H1 (cell line): ENCODE measurements at regions not wholly inside any gene's neighbourhood (a gene's known extent, or its start where the extent isn't known, plus 50 kb on each side); places are given as distances from the start of the nearest gene placed in this dataset.

Experiments
- CTCF ChIA-PET: fragments of 300-600 bp; sonication (Branson Sonifier 250); formaldehyde crosslinking; loops from one replicate; lab custom pipeline; 2021; ENCODE audit not compliant: partially characterized antibody; lab: Charles Lee
- POLR2A ChIA-PET: fragments of 300-600 bp; sonication (Branson Sonifier 250); formaldehyde crosslinking; loops from one replicate; lab custom pipeline; 2021; ENCODE audit warnings: inconsistent platforms; ENCODE audit not compliant: partially characterized antibody; lab: Charles Lee
- DNase-seq, 2 experiments: peaks; one replicate each; pipeline versions ENCODE4 v3.0.0 to v3.0.0-alpha.2; 2010 to 2022; ENCODE audit warnings: low spot score in 2 of 2, low read depth in 1 of 2, mixed read lengths in 1 of 2
- FAIRE-seq: peaks from 2 replicates; lab custom pipeline; 2011; peaks lifted over from hg19 to GRCh38; lab: Jason Lieb, UNC
- H2AFZ ChIP-seq: 2 replicates; pipeline ENCODE4 v1.8.1; 2012; ENCODE audit warnings: low read length, inconsistent platforms
- H2AK5ac ChIP-seq: 2 replicates; pipeline ENCODE4 v1.6.1; 2013; ENCODE audit warnings: low read depth, low read length
- H2BK120ac ChIP-seq: replicated peaks from 2 replicates; pipeline ENCODE3; 2013; ENCODE audit warnings: low read depth, low read length, inconsistent platforms
- H2BK12ac ChIP-seq: 2 replicates; pipeline ENCODE4 v1.6.1; 2013; ENCODE audit warnings: low read depth, low read length
- H2BK15ac ChIP-seq: 2 replicates; pipeline ENCODE4 v1.6.1; 2013; ENCODE audit warnings: low read length
- H2BK20ac ChIP-seq: 2 replicates; pipeline ENCODE4 v1.6.1; 2013; ENCODE audit warnings: low read length
- H2BK5ac ChIP-seq: 2 replicates; pipeline ENCODE4 v1.6.1; 2013; ENCODE audit warnings: low read depth, low read length
- H3K14ac ChIP-seq: 2 replicates; pipeline ENCODE4 v1.6.1; 2013; ENCODE audit warnings: inconsistent platforms; ENCODE audit not compliant: insufficient read length
- H3K18ac ChIP-seq: 2 replicates; pipeline ENCODE4 v1.6.1; 2013; ENCODE audit warnings: low read length; ENCODE audit errors: extremely low read depth
- H3K23ac ChIP-seq: 2 replicates; pipeline ENCODE4 v1.6.1; 2013; ENCODE audit warnings: inconsistent platforms; ENCODE audit not compliant: insufficient read length
- H3K23me2 ChIP-seq: 2 replicates; pipeline ENCODE4 v1.6.1; 2013; ENCODE audit warnings: low read depth, low read length
- H3K27ac ChIP-seq: 2 replicates; pipeline ENCODE4 v1.6.1; 2011; ENCODE audit warnings: low read depth, low read length, inconsistent platforms
- H3K27me3 ChIP-seq, 4 experiments: replicated peaks in 1 of 4; 1 replicate in 1 of 4; 2 replicates in 3 of 4; pipeline versions ENCODE4 v1.6.1 to v1.8.1; 2011 to 2013; ENCODE audit warnings: low read length in 3 of 4, mild to moderate bottlenecking in 3 of 4, inconsistent platforms in 2 of 4, mixed read lengths in 2 of 4, moderate library complexity in 1 of 4; ENCODE audit not compliant: control insufficient read depth in 3 of 4, insufficient read depth in 3 of 4; ENCODE audit errors: extremely low read depth in 1 of 4
- H3K36me3 ChIP-seq, 4 experiments: 2 replicates each; pipeline versions ENCODE4 v1.6.1 to v1.8.1; 2011 to 2013; ENCODE audit warnings: mild to moderate bottlenecking in 4 of 4, low read length in 3 of 4, moderate library complexity in 2 of 4, control low read depth in 1 of 4, inconsistent platforms in 1 of 4; ENCODE audit not compliant: insufficient read depth in 4 of 4, control insufficient read depth in 2 of 4
- H3K4ac ChIP-seq: replicated peaks from 2 replicates; pipeline ENCODE3; 2013; ENCODE audit warnings: low read length, low read depth, mixed read lengths, inconsistent platforms; ENCODE audit not compliant: insufficient read length
- H3K4me1 ChIP-seq, 4 experiments: replicated peaks in 1 of 4; 1 replicate in 1 of 4; 2 replicates in 3 of 4; pipeline versions ENCODE4 v1.6.1 to v1.8.1; 2011 to 2013; ENCODE audit warnings: low read length in 3 of 4, inconsistent platforms in 2 of 4, mixed read lengths in 1 of 4; ENCODE audit not compliant: insufficient read depth in 4 of 4, control insufficient read depth in 3 of 4
- H3K4me2 ChIP-seq, 2 experiments: 2 replicates each; pipeline versions ENCODE4 v1.6.1 to v1.8.1; 2011 to 2013; ENCODE audit warnings: low read depth in 2 of 2, low read length in 2 of 2, control low read depth in 1 of 2, inconsistent platforms in 1 of 2, mild to moderate bottlenecking in 1 of 2; ENCODE audit not compliant: insufficient read depth in 1 of 2
- H3K4me3 ChIP-seq, 4 experiments: fragments of 200-600, 300-600 bp in 1 of 4; sonication (generic), shearing (Covaris generic), sonication (Bioruptor Twin) in 1 of 4; 2 replicates each; pipeline versions ENCODE4 v1.5.1 to v1.8.1; 2011 to 2016; ENCODE audit warnings: low read length in 4 of 4, low read depth in 3 of 4, control low read depth in 2 of 4, inconsistent platforms in 2 of 4, mild to moderate bottlenecking in 2 of 4, mixed read lengths in 1 of 4, moderate library complexity in 1 of 4; ENCODE audit not compliant: insufficient read depth in 2 of 4; ENCODE audit errors: extremely low read depth in 1 of 4
- H3K56ac ChIP-seq: replicated peaks from 2 replicates; pipeline ENCODE3; 2013; ENCODE audit warnings: low read depth, mild to moderate bottlenecking, mixed read lengths, low read length, inconsistent platforms; ENCODE audit not compliant: insufficient read length
- H3K79me1 ChIP-seq: 2 replicates; pipeline ENCODE4 v1.6.1; 2013; ENCODE audit warnings: low read depth, low read length, control low read depth
- H3K79me2 ChIP-seq, 2 experiments: 2 replicates each; pipeline versions ENCODE4 v1.6.1 to v1.8.1; 2012 to 2013; ENCODE audit warnings: low read length in 2 of 2, mild to moderate bottlenecking in 2 of 2, inconsistent platforms in 1 of 2; ENCODE audit not compliant: insufficient read depth in 2 of 2, control insufficient read depth in 1 of 2
- H3K9ac ChIP-seq, 4 experiments: replicated peaks in 1 of 4; 1 replicate in 1 of 4; 2 replicates in 3 of 4; pipeline versions ENCODE4 v1.6.1 to v1.8.1; 2011 to 2013; ENCODE audit warnings: low read depth in 3 of 4, low read length in 3 of 4, control low read depth in 2 of 4, mild to moderate bottlenecking in 2 of 4, moderate library complexity in 2 of 4, inconsistent platforms in 1 of 4; ENCODE audit errors: extremely low read depth in 1 of 4
- H3K9me3 ChIP-seq, 2 experiments: 2 replicates each; pipeline versions ENCODE4 v1.6.1 to v1.8.1; 2012 to 2013; ENCODE audit warnings: mild to moderate bottlenecking in 2 of 2, moderate library complexity in 2 of 2, control low read depth in 1 of 2, inconsistent platforms in 1 of 2, low read depth in 1 of 2, low read length in 1 of 2, mixed read lengths in 1 of 2; ENCODE audit not compliant: insufficient read depth in 2 of 2
- H4K20me1 ChIP-seq, 2 experiments: replicated peaks in 1 of 2; 2 replicates each; pipeline versions ENCODE3 to v1.8.1; 2011 to 2013; ENCODE audit warnings: inconsistent platforms in 2 of 2, low read length in 2 of 2, mild to moderate bottlenecking in 1 of 2; ENCODE audit not compliant: insufficient read depth in 2 of 2, control insufficient read depth in 1 of 2
- H4K5ac ChIP-seq: 2 replicates; pipeline ENCODE4 v1.6.1; 2013; ENCODE audit warnings: low read length, low read depth, mixed read lengths, inconsistent platforms; ENCODE audit not compliant: insufficient read length
- H4K8ac ChIP-seq: 2 replicates; pipeline ENCODE4 v1.8.0; 2013; ENCODE audit warnings: mild to moderate bottlenecking, moderate library complexity, low read length, inconsistent platforms; ENCODE audit not compliant: insufficient read depth; ENCODE audit errors: extremely low read depth
- H4K91ac ChIP-seq: replicated peaks from 2 replicates; pipeline ENCODE3; 2013; ENCODE audit warnings: low read length, mixed read lengths, inconsistent platforms; ENCODE audit not compliant: insufficient read length
- BCL11A ChIP-seq, 2 experiments: IDR thresholded peaks; one replicate each; pipeline ENCODE4 v1.6.1; 2011; ENCODE audit warnings: low read depth in 2 of 2, low read length in 2 of 2, mild to moderate bottlenecking in 2 of 2
- CTBP2 ChIP-seq: IDR thresholded peaks from 2 replicates; pipeline ENCODE4 v1.7.0; 2011; ENCODE audit warnings: borderline replicate concordance, mild to moderate bottlenecking, moderate library complexity, mixed read lengths, low read length; ENCODE audit not compliant: insufficient read depth, insufficient read length
- EGR1 ChIP-seq: IDR thresholded peaks from 2 replicates; pipeline ENCODE4 v1.6.1; 2011; ENCODE audit warnings: low read depth, low read length, borderline replicate concordance
- EZH2 ChIP-seq: fragments of 200-600 bp; sonication (generic); IDR thresholded peaks from 2 replicates; pipeline ENCODE4 v1.7.1; 2012; ENCODE audit warnings: low read depth, mild to moderate bottlenecking, moderate library complexity, low read length, inconsistent platforms; ENCODE audit not compliant: severe bottlenecking
- JUND ChIP-seq: IDR thresholded peaks from 2 replicates; pipeline ENCODE4 v1.6.1; 2011; ENCODE audit warnings: mild to moderate bottlenecking, improper control_type of control experiment, low read length
- MAFK ChIP-seq: IDR thresholded peaks from 2 replicates; pipeline ENCODE4 v1.6.1; 2012; ENCODE audit warnings: low read depth, mild to moderate bottlenecking, improper control_type of control experiment, low read length
- NRF1 ChIP-seq: IDR thresholded peaks from 2 replicates; pipeline ENCODE4 v1.6.1; 2011; ENCODE audit warnings: mild to moderate bottlenecking, low read depth, low read length, improper control_type of control experiment
- POLR2AphosphoS5 ChIP-seq: IDR thresholded peaks from 2 replicates; pipeline ENCODE4 v1.6.1; 2011; ENCODE audit warnings: low read depth, low read length
- RFX5 ChIP-seq: IDR thresholded peaks from 2 replicates; pipeline ENCODE4 v1.6.1; 2011; ENCODE audit warnings: low read depth, low read length, improper control_type of control experiment, borderline replicate concordance
- RNF2 ChIP-seq: fragments of 200-900, 300-1000 bp; sonication (generic); IDR thresholded peaks from 2 replicates; pipeline ENCODE4 v1.7.1; 2016; ENCODE audit warnings: borderline replicate concordance, low read depth, mild to moderate bottlenecking, antibody characterized with exemption, low read length; ENCODE audit not compliant: poor library complexity, severe bottlenecking; ENCODE audit errors: missing control alignments
- SAP30 ChIP-seq: fragments of 300-600 bp; sonication (generic); IDR thresholded peaks from 2 replicates; pipeline ENCODE4 v1.7.1; 2012; ENCODE audit warnings: low read length, moderate library complexity, mild to moderate bottlenecking, inconsistent platforms; ENCODE audit not compliant: insufficient read depth, insufficient replicate concordance
- SIRT6 ChIP-seq: IDR thresholded peaks from one replicate; pipeline ENCODE4 v1.7.1; 2012; ENCODE audit warnings: low read length, inconsistent platforms
- SUZ12 ChIP-seq: fragments of 200-600 bp; sonication (generic); IDR thresholded peaks from 2 replicates; pipeline ENCODE4 v1.6.1; 2012; ENCODE audit warnings: mild to moderate bottlenecking, inconsistent platforms, low read length, moderate library complexity, mixed read lengths
- TBP ChIP-seq: IDR thresholded peaks from 2 replicates; pipeline ENCODE4 v1.6.1; 2011; ENCODE audit warnings: low read depth, low read length, improper control_type of control experiment
- TCF12 ChIP-seq: IDR thresholded peaks from 2 replicates; pipeline ENCODE4 v1.6.1; 2011; ENCODE audit warnings: low read depth, mild to moderate bottlenecking, low read length
- WGBS, 2 experiments: shearing (Covaris generic) in 1 of 2; methylation state at CpG; one replicate each; pipeline versions ENCODE4 v1.1.6 to v1.1.7; 2013 to 2015; ENCODE audit warnings: low lambda C conversion rate in 2 of 2, mixed read lengths in 2 of 2, inconsistent platforms in 1 of 2, low coverage in 1 of 2, missing lambda C conversion rate in 1 of 2; ENCODE audit not compliant: insufficient replicate concordance in 2 of 2, insufficient coverage in 1 of 2, insufficient read length in 1 of 2; ENCODE audit errors: extremely low coverage in 1 of 2, missing lambda C conversion rate in 1 of 2; 5-methylcytosine and 5-hydroxymethylcytosine counted together

GRCh38 chr13:87206708-87207107 is 464.5 kb upstream of the SLITRK5 start:
- H3K4me2 ChIP-seq, result no peak overlapping the region
- H3K4me1 ChIP-seq, result no peaks in the 10 kb centered on the region
- H4K91ac ChIP-seq, result no peak overlapping the region
- H3K79me2 ChIP-seq, result no peaks in the 10 kb centered on the region
- 87% methylated on average over 6 of the region's 6 CpGs; no CpG with 5 or more reads in 1 of the 2 experiments for WGBS, 2 experiments
- no peaks in the 10 kb centered on the region for H3K79me1 ChIP-seq
- DNase-seq, result no peak
- no peak overlapping the region for H3K4ac ChIP-seq
- H3K56ac ChIP-seq, result no peak overlapping the region
- CTCF ChIA-PET, result interaction anchor here (0.5 kb wide), 1 partner anchor 207 kb away, joined by 3 read pairs; no protein-coding TSS in a partner anchor
- no peaks in the 10 kb centered on the region for H3K23me2 ChIP-seq
- H3K36me3 ChIP-seq, result no peaks in the 10 kb centered on the region
- no peaks in the 10 kb centered on the region for H3K9me3 ChIP-seq
- no peak overlapping the region for H4K8ac ChIP-seq
- no peak overlapping the region for H2AK5ac ChIP-seq
- no peak overlapping the region for H4K5ac ChIP-seq
- no peak overlapping the region for H2BK5ac ChIP-seq
- no peak for FAIRE-seq
- no peak overlapping the region for H3K4me3 ChIP-seq
- no peaks in the 10 kb centered on the region for H3K27me3 ChIP-seq
- H2BK15ac ChIP-seq, result no peak overlapping the region
- no peak overlapping the region for H3K27ac ChIP-seq
- no peaks in the 10 kb centered on the region for H4K20me1 ChIP-seq
- POLR2A ChIA-PET, result no interaction called here
- no peak overlapping the region for H3K14ac ChIP-seq
- no peak overlapping the region for H2AFZ ChIP-seq
- no peak overlapping the region for H3K23ac ChIP-seq
- H2BK120ac ChIP-seq, result no peak overlapping the region
- H3K18ac ChIP-seq, result no peak overlapping the region
- no peak overlapping the region for H2BK12ac ChIP-seq
- H2BK20ac ChIP-seq, result no peak overlapping the region
- no peak overlapping the region for H3K9ac ChIP-seq
- TF ChIP-seq SIRT6 (no peak), RNF2 (no peak), RFX5 (no peak), JUND (no peak), TBP (no peak), BCL11A (IDR thresholded peaks at IDR 0.05; ENCODE audit: low read depth in 2 of 2, low read length in 2 of 2) (no peak), POLR2AphosphoS5 (no peak), EZH2 (no peak), SUZ12 (no peak), TCF12 (no peak), MAFK (no peak), NRF1 (no peak), SAP30 (no peak), CTBP2 (no peak), EGR1 (no peak)
